GM08714 (cell line): ENCODE measurements at regions not wholly inside any gene's neighbourhood (a gene's known extent, or its start where the extent isn't known, plus 50 kb on each side); places are given as distances from the start of the nearest gene placed in this dataset.
"Not testable (repeated sequence)": the region's sequence is repeated elsewhere in the genome, so short reads cannot be mapped to it uniquely, and the experiment has no call there.

Experiments used
- H3K4me3 ChIP-seq: fragments of 200-500 bp; sonication (Bioruptor generic); 2 replicates; pipeline ENCODE4 v1.5.1; 2014; ENCODE audit warnings: mild to moderate bottlenecking, low read length, inconsistent platforms
- ZNF274 ChIP-seq: IDR thresholded peaks from 2 replicates; pipeline ENCODE4 v1.6.1; 2012; ENCODE audit warnings: mild to moderate bottlenecking, low read depth, low read length

GRCh38 chr6:112651239-112651638 is 304.1 kb downstream of the RFPL4B start:
- H3K4me3 ChIP-seq: no peak overlapping the region
- TF ChIP-seq ZNF274: no peak

- H3K4me3 ChIP-seq: no peak overlapping the region
- TF ChIP-seq ZNF274: no peak
These were observed 312.8 kb downstream of the RFPL4B start for GRCh38 chr6:112659912-112660311.

- H3K4me3 ChIP-seq: no peak overlapping the region
- no peak for TF ChIP-seq ZNF274
These were observed 313.5 kb downstream of the RFPL4B start for GRCh38 chr6:112660626-112661025.

GRCh38 chr6:112663698-112664097 is 316.6 kb downstream of the RFPL4B start:
- no peak for TF ChIP-seq ZNF274
- H3K4me3 ChIP-seq: no peak overlapping the region

- no peak for TF ChIP-seq ZNF274
- no peak overlapping the region for H3K4me3 ChIP-seq
These were observed 318.0 kb downstream of the RFPL4B start for GRCh38 chr6:112665114-112665513.

GRCh38 chr6:112665815-112666214 is 318.7 kb downstream of the RFPL4B start:
- no peak for TF ChIP-seq ZNF274
- no peak overlapping the region for H3K4me3 ChIP-seq

- TF ChIP-seq ZNF274: no peak
- no peak overlapping the region for H3K4me3 ChIP-seq
These were observed 320.3 kb downstream of the RFPL4B start for GRCh38 chr6:112667427-112667826.

GRCh38 chr6:112680091-112680490 is 333.0 kb downstream of the RFPL4B start:
- TF ChIP-seq ZNF274: no peak
- H3K4me3 ChIP-seq: no peak overlapping the region

GRCh38 chr6:112682071-112682470 is 334.9 kb downstream of the RFPL4B start:
- TF ChIP-seq ZNF274: no peak
- H3K4me3 ChIP-seq: no peak overlapping the region

- no peak overlapping the region for H3K4me3 ChIP-seq
- no peak for TF ChIP-seq ZNF274
These were observed 336.0 kb downstream of the RFPL4B start for GRCh38 chr6:112683106-112683505.

GRCh38 chr6:112683926-112684325 is 336.8 kb downstream of the RFPL4B start:
- H3K4me3 ChIP-seq: no peak overlapping the region
- no peak for TF ChIP-seq ZNF274

GRCh38 chr6:112685521-112686220 is 338.5 kb downstream of the RFPL4B start:
- H3K4me3 ChIP-seq: not testable (repeated sequence)

- H3K4me3 ChIP-seq: not testable (repeated sequence)
These were observed 341.5 kb downstream of the RFPL4B start for GRCh38 chr6:112688487-112689165.

GRCh38 chr6:112689183-112689858 is 342.2 kb downstream of the RFPL4B start:
- not testable (repeated sequence) for H3K4me3 ChIP-seq

- no peak for TF ChIP-seq ZNF274
- H3K4me3 ChIP-seq: no peak overlapping the region
These were observed 343.5 kb downstream of the RFPL4B start for GRCh38 chr6:112690497-112691202.
